ENCODE measurements at regions not wholly inside any gene's neighbourhood (a gene's known extent, or its start where the extent isn't known, plus 50 kb on each side); places are given as distances from the start of the nearest gene placed in this dataset.

- CTCF ChIA-PET = no interaction called here
- TF ChIP-seq CTCF (IDR thresholded peaks at IDR 0.05) = no peak
These were observed 133.6 kb upstream of the COL1A2 start for GRCh38 chr7:94261067-94261466.

DNA sequence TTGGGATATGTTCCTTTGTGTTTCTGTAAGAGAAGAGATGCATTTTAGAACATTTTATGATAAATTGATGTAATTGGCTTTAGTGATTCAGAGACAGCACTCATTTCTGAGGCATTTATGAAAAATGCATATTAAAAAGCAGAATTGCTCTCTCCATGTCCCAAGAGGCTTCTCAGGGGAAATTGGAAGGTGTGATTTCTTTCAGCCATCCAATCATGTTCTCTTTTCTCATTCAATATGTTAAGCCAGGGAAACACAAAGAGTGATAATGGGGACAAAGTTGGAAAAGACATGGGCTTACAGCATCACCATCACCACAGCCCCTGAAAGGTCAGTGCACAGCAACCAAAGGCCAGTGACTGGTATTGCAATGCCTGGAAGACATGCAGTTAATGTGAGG is 129.9 kb upstream of the COL1A2 start:
- no peaks in the 10 kb centered on the region for H3K9me3 Mint-ChIP-seq
- H3K36me3 Mint-ChIP-seq (ENCODE audit: low read depth) = no peaks in the 10 kb centered on the region
- TF ChIP-seq CTCF (IDR thresholded peaks at IDR 0.05) = no peak
- no peak overlapping the region for H3K27ac Mint-ChIP-seq
- POLR2A ChIA-PET = no interaction called here
- no peak overlapping the region for H3K4me3 Mint-ChIP-seq
- intact Hi-C loops (cut with micrococcal nuclease) = no loop called here
- peaks cover 4% of the 10 kb centered on the region for H3K4me1 Mint-ChIP-seq
- CTCF ChIA-PET = no interaction called here
- H3K27me3 Mint-ChIP-seq = peaks cover 14% of the 10 kb centered on the region
- DNase-seq (no peak), ATAC-seq (ENCODE audit: low read depth) (no peak)

More at GRCh38 chr7:94261067-94261466, 133.6 kb upstream of the COL1A2 start:
- Mint-ChIP-seq H3K9me3 (no peaks in the 10 kb centered on the region), H3K36me3 (ENCODE audit: low read depth) (no peaks in the 10 kb centered on the region), H3K27me3 (peaks cover 2% of the 10 kb centered on the region), H3K4me1 (peaks cover 4% of the 10 kb centered on the region), H3K4me3 (no peak overlapping the region), H3K27ac (no peak overlapping the region)
- DNase-seq (no peak), ATAC-seq (ENCODE audit: low read depth) (no peak)
- POLR2A ChIA-PET = interaction anchor here (0.6 kb wide), 1 partner anchor 17 kb away, joined by 5 read pairs; no protein-coding TSS in a partner anchor
- intact Hi-C loops (cut with micrococcal nuclease) = no loop called here

DNA sequence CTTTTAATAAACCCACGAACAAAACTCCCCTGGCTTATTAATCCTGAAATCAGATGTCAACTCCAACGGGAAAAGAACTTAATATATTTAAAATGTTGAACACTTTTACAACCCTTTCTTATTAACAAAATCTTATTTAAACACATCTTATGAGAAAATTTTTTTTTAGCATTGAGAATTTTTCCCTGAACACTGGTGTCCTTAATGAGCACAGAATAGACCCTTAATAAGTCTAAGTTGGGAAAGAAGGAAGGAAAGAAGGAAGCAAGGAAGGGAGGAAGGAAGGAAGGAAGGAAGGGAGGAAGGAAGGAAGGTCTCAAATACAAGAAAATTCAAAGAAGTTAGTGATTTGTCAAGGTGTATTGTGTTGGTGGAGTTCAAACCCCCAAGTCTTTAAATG is 129.2 kb upstream of the COL1A2 start:
- ChIA-PET POLR2A (no interaction called here), CTCF (no interaction called here)
- no peaks in the 10 kb centered on the region for H3K36me3 Mint-ChIP-seq (ENCODE audit: low read depth)
- intact Hi-C loops (cut with micrococcal nuclease) = no loop called here
- DNase-seq (no peak), ATAC-seq (ENCODE audit: low read depth) (no peak)
- no peak for TF ChIP-seq CTCF (IDR thresholded peaks at IDR 0.05)
- no peak overlapping the region for H3K4me3 Mint-ChIP-seq
- H3K4me1 Mint-ChIP-seq = peaks cover 4% of the 10 kb centered on the region
- H3K27me3 Mint-ChIP-seq = peaks cover 14% of the 10 kb centered on the region
- H3K27ac Mint-ChIP-seq = no peak overlapping the region
- no peaks in the 10 kb centered on the region for H3K9me3 Mint-ChIP-seq

GRCh38 chr7:94266238-94266644 is 128.5 kb upstream of the COL1A2 start:
- CTCF ChIA-PET = no interaction called here
- no peak for TF ChIP-seq CTCF (IDR thresholded peaks at IDR 0.05)
- H3K4me1 Mint-ChIP-seq = peaks cover 1% of the 10 kb centered on the region
- intact Hi-C loops (cut with micrococcal nuclease) = no loop called here
- H3K4me3 Mint-ChIP-seq = no peak overlapping the region
- no peak for DNase-seq
- no peak overlapping the region for H3K27ac Mint-ChIP-seq
- POLR2A ChIA-PET = no interaction called here
- no peak for ATAC-seq (ENCODE audit: low read depth)
- H3K36me3 Mint-ChIP-seq (ENCODE audit: low read depth) = no peaks in the 10 kb centered on the region
- peaks cover 18% of the 10 kb centered on the region for H3K27me3 Mint-ChIP-seq
- no peaks in the 10 kb centered on the region for H3K9me3 Mint-ChIP-seq

DNA sequence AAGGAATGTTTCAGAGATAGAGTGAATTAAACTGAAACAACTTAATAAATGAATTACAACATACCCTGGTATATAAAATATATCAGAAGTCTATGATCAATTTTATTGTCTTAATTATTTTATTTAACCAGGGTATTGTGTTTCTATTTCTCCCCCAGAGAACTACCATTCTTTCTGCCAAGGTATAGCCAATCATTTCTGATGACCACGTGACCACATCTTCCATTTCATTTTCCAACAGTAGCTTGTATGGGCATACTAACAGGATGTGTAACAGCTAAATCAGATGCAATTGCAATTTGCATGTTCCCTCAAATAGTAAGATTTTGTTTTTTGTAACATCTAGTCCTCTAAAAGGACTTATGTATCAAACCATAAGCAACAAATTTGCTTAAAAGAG is 123.9 kb upstream of the COL1A2 start:
- Mint-ChIP-seq H3K9me3 (no peaks in the 10 kb centered on the region), H3K4me1 (no peaks in the 10 kb centered on the region), H3K36me3 (ENCODE audit: low read depth) (no peaks in the 10 kb centered on the region), H3K27ac (no peak overlapping the region), H3K4me3 (no peak overlapping the region), H3K27me3 (peaks cover 16% of the 10 kb centered on the region)
- ChIA-PET CTCF (no interaction called here), POLR2A (no interaction called here)
- intact Hi-C loops (cut with micrococcal nuclease) = loop anchor here (10.0 kb wide), 1 partner anchor 646 kb away; no protein-coding TSS in a partner anchor
- DNase-seq (no peak), ATAC-seq (ENCODE audit: low read depth) (no peak)
- no peak for TF ChIP-seq CTCF (IDR thresholded peaks at IDR 0.05)
